H1 (cell line): ENCODE measurements at regions not wholly inside any gene's neighbourhood (a gene's known extent, or its start where the extent isn't known, plus 50 kb on each side); places are given as distances from the start of the nearest gene placed in this dataset.

ENCODE experiments used
- CTCF ChIA-PET: fragments of 300-600 bp; sonication (Branson Sonifier 250); formaldehyde crosslinking; loops from one replicate; lab custom pipeline; 2021; ENCODE audit not compliant: partially characterized antibody; lab: Charles Lee
- POLR2A ChIA-PET: fragments of 300-600 bp; sonication (Branson Sonifier 250); formaldehyde crosslinking; loops from one replicate; lab custom pipeline; 2021; ENCODE audit warnings: inconsistent platforms; ENCODE audit not compliant: partially characterized antibody; lab: Charles Lee
- DNase-seq, 2 experiments: peaks; one replicate each; pipeline versions ENCODE4 v3.0.0 to v3.0.0-alpha.2; 2010 to 2022; ENCODE audit warnings: low spot score in 2 of 2, low read depth in 1 of 2, mixed read lengths in 1 of 2
- FAIRE-seq: peaks from 2 replicates; lab custom pipeline; 2011; peaks lifted over from hg19 to GRCh38; lab: Jason Lieb, UNC
- H2AFZ ChIP-seq: 2 replicates; pipeline ENCODE4 v1.8.1; 2012; ENCODE audit warnings: low read length, inconsistent platforms
- H2AK5ac ChIP-seq: 2 replicates; pipeline ENCODE4 v1.6.1; 2013; ENCODE audit warnings: low read depth, low read length
- H2BK120ac ChIP-seq: replicated peaks from 2 replicates; pipeline ENCODE3; 2013; ENCODE audit warnings: low read depth, low read length, inconsistent platforms
- H2BK12ac ChIP-seq: 2 replicates; pipeline ENCODE4 v1.6.1; 2013; ENCODE audit warnings: low read depth, low read length
- H2BK15ac ChIP-seq: 2 replicates; pipeline ENCODE4 v1.6.1; 2013; ENCODE audit warnings: low read length
- H2BK20ac ChIP-seq: 2 replicates; pipeline ENCODE4 v1.6.1; 2013; ENCODE audit warnings: low read length
- H2BK5ac ChIP-seq: 2 replicates; pipeline ENCODE4 v1.6.1; 2013; ENCODE audit warnings: low read depth, low read length
- H3K14ac ChIP-seq: 2 replicates; pipeline ENCODE4 v1.6.1; 2013; ENCODE audit warnings: inconsistent platforms; ENCODE audit not compliant: insufficient read length
- H3K18ac ChIP-seq: 2 replicates; pipeline ENCODE4 v1.6.1; 2013; ENCODE audit warnings: low read length; ENCODE audit errors: extremely low read depth
- H3K23ac ChIP-seq: 2 replicates; pipeline ENCODE4 v1.6.1; 2013; ENCODE audit warnings: inconsistent platforms; ENCODE audit not compliant: insufficient read length
- H3K23me2 ChIP-seq: 2 replicates; pipeline ENCODE4 v1.6.1; 2013; ENCODE audit warnings: low read depth, low read length
- H3K27ac ChIP-seq: 2 replicates; pipeline ENCODE4 v1.6.1; 2011; ENCODE audit warnings: low read depth, low read length, inconsistent platforms
- H3K27me3 ChIP-seq, 4 experiments: replicated peaks in 1 of 4; 1 replicate in 1 of 4; 2 replicates in 3 of 4; pipeline versions ENCODE4 v1.6.1 to v1.8.1; 2011 to 2013; ENCODE audit warnings: low read length in 3 of 4, mild to moderate bottlenecking in 3 of 4, inconsistent platforms in 2 of 4, mixed read lengths in 2 of 4, moderate library complexity in 1 of 4; ENCODE audit not compliant: control insufficient read depth in 3 of 4, insufficient read depth in 3 of 4; ENCODE audit errors: extremely low read depth in 1 of 4
- H3K36me3 ChIP-seq, 4 experiments: 2 replicates each; pipeline versions ENCODE4 v1.6.1 to v1.8.1; 2011 to 2013; ENCODE audit warnings: mild to moderate bottlenecking in 4 of 4, low read length in 3 of 4, moderate library complexity in 2 of 4, control low read depth in 1 of 4, inconsistent platforms in 1 of 4; ENCODE audit not compliant: insufficient read depth in 4 of 4, control insufficient read depth in 2 of 4
- H3K4ac ChIP-seq: replicated peaks from 2 replicates; pipeline ENCODE3; 2013; ENCODE audit warnings: low read length, low read depth, mixed read lengths, inconsistent platforms; ENCODE audit not compliant: insufficient read length
- H3K4me1 ChIP-seq, 4 experiments: replicated peaks in 1 of 4; 1 replicate in 1 of 4; 2 replicates in 3 of 4; pipeline versions ENCODE4 v1.6.1 to v1.8.1; 2011 to 2013; ENCODE audit warnings: low read length in 3 of 4, inconsistent platforms in 2 of 4, mixed read lengths in 1 of 4; ENCODE audit not compliant: insufficient read depth in 4 of 4, control insufficient read depth in 3 of 4
- H3K4me2 ChIP-seq, 2 experiments: 2 replicates each; pipeline versions ENCODE4 v1.6.1 to v1.8.1; 2011 to 2013; ENCODE audit warnings: low read depth in 2 of 2, low read length in 2 of 2, control low read depth in 1 of 2, inconsistent platforms in 1 of 2, mild to moderate bottlenecking in 1 of 2; ENCODE audit not compliant: insufficient read depth in 1 of 2
- H3K4me3 ChIP-seq, 4 experiments: fragments of 200-600, 300-600 bp in 1 of 4; sonication (generic), shearing (Covaris generic), sonication (Bioruptor Twin) in 1 of 4; 2 replicates each; pipeline versions ENCODE4 v1.5.1 to v1.8.1; 2011 to 2016; ENCODE audit warnings: low read length in 4 of 4, low read depth in 3 of 4, control low read depth in 2 of 4, inconsistent platforms in 2 of 4, mild to moderate bottlenecking in 2 of 4, mixed read lengths in 1 of 4, moderate library complexity in 1 of 4; ENCODE audit not compliant: insufficient read depth in 2 of 4; ENCODE audit errors: extremely low read depth in 1 of 4
- H3K56ac ChIP-seq: replicated peaks from 2 replicates; pipeline ENCODE3; 2013; ENCODE audit warnings: low read depth, mild to moderate bottlenecking, mixed read lengths, low read length, inconsistent platforms; ENCODE audit not compliant: insufficient read length
- H3K79me1 ChIP-seq: 2 replicates; pipeline ENCODE4 v1.6.1; 2013; ENCODE audit warnings: low read depth, low read length, control low read depth
- H3K79me2 ChIP-seq, 2 experiments: 2 replicates each; pipeline versions ENCODE4 v1.6.1 to v1.8.1; 2012 to 2013; ENCODE audit warnings: low read length in 2 of 2, mild to moderate bottlenecking in 2 of 2, inconsistent platforms in 1 of 2; ENCODE audit not compliant: insufficient read depth in 2 of 2, control insufficient read depth in 1 of 2
- H3K9ac ChIP-seq, 4 experiments: replicated peaks in 1 of 4; 1 replicate in 1 of 4; 2 replicates in 3 of 4; pipeline versions ENCODE4 v1.6.1 to v1.8.1; 2011 to 2013; ENCODE audit warnings: low read depth in 3 of 4, low read length in 3 of 4, control low read depth in 2 of 4, mild to moderate bottlenecking in 2 of 4, moderate library complexity in 2 of 4, inconsistent platforms in 1 of 4; ENCODE audit errors: extremely low read depth in 1 of 4
- H3K9me3 ChIP-seq, 2 experiments: 2 replicates each; pipeline versions ENCODE4 v1.6.1 to v1.8.1; 2012 to 2013; ENCODE audit warnings: mild to moderate bottlenecking in 2 of 2, moderate library complexity in 2 of 2, control low read depth in 1 of 2, inconsistent platforms in 1 of 2, low read depth in 1 of 2, low read length in 1 of 2, mixed read lengths in 1 of 2; ENCODE audit not compliant: insufficient read depth in 2 of 2
- H4K20me1 ChIP-seq, 2 experiments: replicated peaks in 1 of 2; 2 replicates each; pipeline versions ENCODE3 to v1.8.1; 2011 to 2013; ENCODE audit warnings: inconsistent platforms in 2 of 2, low read length in 2 of 2, mild to moderate bottlenecking in 1 of 2; ENCODE audit not compliant: insufficient read depth in 2 of 2, control insufficient read depth in 1 of 2
- H4K5ac ChIP-seq: 2 replicates; pipeline ENCODE4 v1.6.1; 2013; ENCODE audit warnings: low read length, low read depth, mixed read lengths, inconsistent platforms; ENCODE audit not compliant: insufficient read length
- H4K8ac ChIP-seq: 2 replicates; pipeline ENCODE4 v1.8.0; 2013; ENCODE audit warnings: mild to moderate bottlenecking, moderate library complexity, low read length, inconsistent platforms; ENCODE audit not compliant: insufficient read depth; ENCODE audit errors: extremely low read depth
- H4K91ac ChIP-seq: replicated peaks from 2 replicates; pipeline ENCODE3; 2013; ENCODE audit warnings: low read length, mixed read lengths, inconsistent platforms; ENCODE audit not compliant: insufficient read length
- CBX5 ChIP-seq: fragments of 300-800, 300-1000 bp; sonication (generic); IDR thresholded peaks from 2 replicates; pipeline ENCODE4 v1.7.1; 2016; ENCODE audit warnings: antibody characterized with exemption, low read length, low read depth
- CHD1 ChIP-seq: IDR thresholded peaks from 2 replicates; pipeline ENCODE4 v1.6.1; 2012; ENCODE audit warnings: low read depth, low read length, improper control_type of control experiment
- CREB1 ChIP-seq: IDR thresholded peaks from 2 replicates; pipeline ENCODE4 v1.6.1; 2012; ENCODE audit warnings: inconsistent platforms
- GABPA ChIP-seq: IDR thresholded peaks from 2 replicates; pipeline ENCODE4 v1.6.1; 2011; ENCODE audit warnings: mild to moderate bottlenecking, low read length, moderate library complexity, borderline replicate concordance; ENCODE audit not compliant: insufficient read depth
- JUND ChIP-seq: IDR thresholded peaks from 2 replicates; pipeline ENCODE4 v1.6.1; 2011; ENCODE audit warnings: mild to moderate bottlenecking, improper control_type of control experiment, low read length
- NRF1 ChIP-seq: IDR thresholded peaks from 2 replicates; pipeline ENCODE4 v1.6.1; 2011; ENCODE audit warnings: mild to moderate bottlenecking, low read depth, low read length, improper control_type of control experiment
- POLR2A ChIP-seq, 2 experiments: IDR thresholded peaks; 1 replicate in 1 of 2; 2 replicates in 1 of 2; pipeline ENCODE4 v1.6.1; 2011; ENCODE audit warnings: low read depth in 2 of 2, low read length in 2 of 2, mild to moderate bottlenecking in 2 of 2; ENCODE audit errors: control extremely low read depth in 1 of 2
- SP4 ChIP-seq: IDR thresholded peaks from 2 replicates; pipeline ENCODE4 v1.6.1; 2012; ENCODE audit warnings: low read length, inconsistent platforms
- SRF ChIP-seq: IDR thresholded peaks from 2 replicates; pipeline ENCODE4 v1.6.1; 2011; ENCODE audit warnings: mild to moderate bottlenecking, low read depth, low read length, moderate library complexity
- TBP ChIP-seq: IDR thresholded peaks from 2 replicates; pipeline ENCODE4 v1.6.1; 2011; ENCODE audit warnings: low read depth, low read length, improper control_type of control experiment
- ZNF274 ChIP-seq: IDR thresholded peaks from 2 replicates; pipeline ENCODE4 v1.7.0; 2012; ENCODE audit warnings: low read length, borderline replicate concordance; ENCODE audit errors: extremely low read depth
- WGBS, 2 experiments: shearing (Covaris generic) in 1 of 2; methylation state at CpG; one replicate each; pipeline versions ENCODE4 v1.1.6 to v1.1.7; 2013 to 2015; ENCODE audit warnings: low lambda C conversion rate in 2 of 2, mixed read lengths in 2 of 2, inconsistent platforms in 1 of 2, low coverage in 1 of 2, missing lambda C conversion rate in 1 of 2; ENCODE audit not compliant: insufficient replicate concordance in 2 of 2, insufficient coverage in 1 of 2, insufficient read length in 1 of 2; ENCODE audit errors: extremely low coverage in 1 of 2, missing lambda C conversion rate in 1 of 2; 5-methylcytosine and 5-hydroxymethylcytosine counted together
- TF ChIP-seq, protein P1 (sequence below): IDR thresholded peaks from 2 replicates; pipeline ENCODE4 v1.6.1; 2012; ENCODE audit warnings: inconsistent platforms

GRCh38 chr4:3343358-3343757 lies 50.5 kb downstream of the RGS12 start:
- no peaks in the 10 kb centered on the region for H3K79me2 ChIP-seq
- TF ChIP-seq SP4 (no peak), CHD1 (no peak), POLR2A (IDR thresholded peaks at IDR 0.05; ENCODE audit: control extremely low read depth in 1 of 2, low read depth in 2 of 2, low read length in 2 of 2) (no peak), JUND (no peak), CREB1 (no peak), SRF (no peak), ZNF274 (no peak), NRF1 (no peak), GABPA (no peak), CBX5 (no peak), TBP (no peak)
- TF ChIP-seq, protein P1, sequence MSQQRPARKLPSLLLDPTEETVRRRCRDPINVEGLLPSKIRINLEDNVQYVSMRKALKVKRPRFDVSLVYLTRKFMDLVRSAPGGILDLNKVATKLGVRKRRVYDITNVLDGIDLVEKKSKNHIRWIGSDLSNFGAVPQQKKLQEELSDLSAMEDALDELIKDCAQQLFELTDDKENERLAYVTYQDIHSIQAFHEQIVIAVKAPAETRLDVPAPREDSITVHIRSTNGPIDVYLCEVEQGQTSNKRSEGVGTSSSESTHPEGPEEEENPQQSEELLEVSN, result no peak
- H2BK120ac ChIP-seq, result no peak overlapping the region
- ChIA-PET POLR2A (interaction anchor here (1.2 to 1.7 kb wide), 2 partner anchors 13 to 172 kb away, joined by 3 to 4 read pairs; no protein-coding TSS in a partner anchor), CTCF (interaction anchor here (0.6 to 6.7 kb wide), 14 partner anchors 9 to 417 kb away, joined by 3 to 152 read pairs (median 4); partner anchors contain the start of gene HGFAC)
- H4K8ac ChIP-seq, result no peak overlapping the region
- no peaks in the 10 kb centered on the region for H3K79me1 ChIP-seq
- no peak overlapping the region for H2BK5ac ChIP-seq
- H3K4me2 ChIP-seq, result no peak overlapping the region
- no peak overlapping the region for H3K4me3 ChIP-seq
- no peak overlapping the region for H2BK12ac ChIP-seq
- WGBS, 2 experiments, result 90% methylated on average over 14 of the region's 16 CpGs; no CpG with 5 or more reads in 1 of the 2 experiments
- no peaks in the 10 kb centered on the region for H3K27me3 ChIP-seq
- no peak overlapping the region for H2BK15ac ChIP-seq
- H3K23me2 ChIP-seq, result no peaks in the 10 kb centered on the region
- no peak overlapping the region for H3K9ac ChIP-seq
- H3K56ac ChIP-seq, result no peak overlapping the region
- H2AK5ac ChIP-seq, result no peak overlapping the region
- peaks cover 0 to 13% of the 10 kb centered on the region in 2 experiments for H4K20me1 ChIP-seq
- H2BK20ac ChIP-seq, result no peak overlapping the region
- no peaks in the 10 kb centered on the region for H3K36me3 ChIP-seq
- H3K9me3 ChIP-seq, result no peaks in the 10 kb centered on the region
- H3K4ac ChIP-seq, result no peak overlapping the region
- no peak overlapping the region for H3K14ac ChIP-seq
- no peak overlapping the region for H4K5ac ChIP-seq
- no peak overlapping the region for H3K23ac ChIP-seq
- H3K27ac ChIP-seq, result no peak overlapping the region
- DNase-seq (no peak), FAIRE-seq (no peak)
- H2AFZ ChIP-seq, result no peak overlapping the region
- no peak overlapping the region for H4K91ac ChIP-seq
- H3K4me1 ChIP-seq, result peaks cover 0 to 6% (median under 1%) of the 10 kb centered on the region in 4 experiments; a peak in 5 of 7 replicates
- no peak overlapping the region for H3K18ac ChIP-seq
